Stimulated activated naive B cell treated with anti-CD40 and anti-IgM and Interleukin-4, amounts not matched to agents 10 μg/mL and 1 μg/mL and 100 μg/mL, for 72 hours (primary cell): ENCODE measurements at regions not wholly inside any gene's neighbourhood (a gene's known extent, or its start where the extent isn't known, plus 50 kb on each side); places are given as distances from the start of the nearest gene placed in this dataset.

Experiments used
- ATAC-seq, 2 donors: fragments of 150-1000 bp; cut with Tn5 transposase; replicated peaks; 2 replicates each; pipeline ENCODE4 v1.10.0; 2021; ENCODE audit warnings: moderate library complexity in 1 of 2
- DNase-seq: peaks from one replicate; pipeline ENCODE4 v3.0.0; 2021
- H3K27ac Mint-ChIP-seq: one replicate; pipeline ENCODE4 v1.8.0; 2022; ENCODE audit warnings: mild to moderate bottlenecking, mixed read lengths
- H3K27me3 Mint-ChIP-seq, 2 donors: one replicate each; pipeline ENCODE4 v1.8.0; 2022; ENCODE audit warnings: mixed read lengths in 2 of 2
- H3K36me3 Mint-ChIP-seq, 2 donors: one replicate each; pipeline ENCODE4 v1.8.0; 2022; ENCODE audit warnings: mixed read lengths in 2 of 2, mild to moderate bottlenecking in 1 of 2
- H3K4me1 Mint-ChIP-seq, 2 donors: one replicate each; pipeline ENCODE4 v1.8.0; 2022; ENCODE audit warnings: mixed read lengths in 2 of 2, mild to moderate bottlenecking in 1 of 2
- H3K4me3 Mint-ChIP-seq, 2 donors: one replicate each; pipeline ENCODE4 v1.8.0; 2022; ENCODE audit warnings: mild to moderate bottlenecking in 2 of 2, mixed read lengths in 2 of 2, moderate library complexity in 1 of 2
- H3K9me3 Mint-ChIP-seq, 2 donors: one replicate each; pipeline ENCODE4 v1.8.0; 2022; ENCODE audit warnings: mixed read lengths in 2 of 2, mild to moderate bottlenecking in 1 of 2

GRCh38 chr4:96205143-96205936 lies 365.4 kb downstream of the PDHA2 start:
- Mint-ChIP-seq H3K27me3 (no peaks in the 10 kb centered on the region), H3K4me1 (no peaks in the 10 kb centered on the region), H3K9me3 (peaks cover 0 to 2% of the 10 kb centered on the region in 2 donors), H3K4me3 (no peak overlapping the region), H3K36me3 (no peaks in the 10 kb centered on the region), H3K27ac (no peak overlapping the region)
- no peak for ATAC-seq
- DNase-seq = no peak

GRCh38 chr4:96227515-96227914 lies 387.6 kb downstream of the PDHA2 start:
- no peak overlapping the region for H3K27ac Mint-ChIP-seq
- H3K27me3 Mint-ChIP-seq = no peaks in the 10 kb centered on the region
- no peaks in the 10 kb centered on the region for H3K4me1 Mint-ChIP-seq
- ATAC-seq = no peak
- peaks cover 4% of the 10 kb centered on the region in 2 donors for H3K9me3 Mint-ChIP-seq
- DNase-seq = no peak
- no peak overlapping the region for H3K4me3 Mint-ChIP-seq
- H3K36me3 Mint-ChIP-seq = no peaks in the 10 kb centered on the region

GRCh38 chr4:96228463-96228862 lies 388.6 kb downstream of the PDHA2 start:
- Mint-ChIP-seq H3K9me3 (peaks cover 2 to 4% of the 10 kb centered on the region in 2 donors), H3K27me3 (no peaks in the 10 kb centered on the region), H3K4me1 (no peaks in the 10 kb centered on the region), H3K4me3 (no peak overlapping the region), H3K27ac (no peak overlapping the region), H3K36me3 (no peaks in the 10 kb centered on the region)
- ATAC-seq (no peak), DNase-seq (no peak)

- H3K4me3 Mint-ChIP-seq = no peak overlapping the region
- ATAC-seq = no peak
- H3K9me3 Mint-ChIP-seq = peaks cover 6 to 15% of the 10 kb centered on the region in 2 donors
- no peak for DNase-seq
- H3K27me3 Mint-ChIP-seq = no peaks in the 10 kb centered on the region
- no peak overlapping the region for H3K27ac Mint-ChIP-seq
- no peaks in the 10 kb centered on the region for H3K36me3 Mint-ChIP-seq
- no peaks in the 10 kb centered on the region for H3K4me1 Mint-ChIP-seq
These were observed 400.1 kb downstream of the PDHA2 start for GRCh38 chr4:96240041-96240440.

- no peaks in the 10 kb centered on the region for H3K36me3 Mint-ChIP-seq
- H3K4me1 Mint-ChIP-seq = no peaks in the 10 kb centered on the region
- no peak overlapping the region for H3K4me3 Mint-ChIP-seq
- DNase-seq (no peak), ATAC-seq (no peak)
- H3K9me3 Mint-ChIP-seq = peaks cover under 1 to 6% of the 10 kb centered on the region in 2 donors
- no peak overlapping the region for H3K27ac Mint-ChIP-seq
- no peaks in the 10 kb centered on the region for H3K27me3 Mint-ChIP-seq
These were observed 401.9 kb downstream of the PDHA2 start for GRCh38 chr4:96241819-96242218.

GRCh38 chr4:96247096-96247495 lies 407.2 kb downstream of the PDHA2 start:
- Mint-ChIP-seq H3K27me3 (no peaks in the 10 kb centered on the region), H3K4me1 (no peaks in the 10 kb centered on the region), H3K4me3 (no peak overlapping the region), H3K27ac (no peak overlapping the region), H3K9me3 (peaks cover 8 to 9% of the 10 kb centered on the region in 2 donors), H3K36me3 (no peaks in the 10 kb centered on the region)
- DNase-seq (no peak), ATAC-seq (no peak)

- ATAC-seq (no peak), DNase-seq (no peak)
- H3K27me3 Mint-ChIP-seq = no peaks in the 10 kb centered on the region
- no peaks in the 10 kb centered on the region for H3K36me3 Mint-ChIP-seq
- H3K4me3 Mint-ChIP-seq = no peak overlapping the region
- peaks cover 8 to 10% of the 10 kb centered on the region in 2 donors for H3K9me3 Mint-ChIP-seq
- H3K4me1 Mint-ChIP-seq = no peaks in the 10 kb centered on the region
- no peak overlapping the region for H3K27ac Mint-ChIP-seq
These were observed 408.3 kb downstream of the PDHA2 start for GRCh38 chr4:96248225-96248624.

- H3K36me3 Mint-ChIP-seq = no peaks in the 10 kb centered on the region
- H3K9me3 Mint-ChIP-seq = peaks cover 0 to 4% of the 10 kb centered on the region in 2 donors
- H3K4me1 Mint-ChIP-seq = no peaks in the 10 kb centered on the region
- no peak for DNase-seq
- no peaks in the 10 kb centered on the region for H3K27me3 Mint-ChIP-seq
- no peak for ATAC-seq
- H3K27ac Mint-ChIP-seq = no peak overlapping the region
- H3K4me3 Mint-ChIP-seq = no peak overlapping the region
These were observed 420.3 kb downstream of the PDHA2 start for GRCh38 chr4:96260064-96260682.

- ATAC-seq = no peak
These were observed 422.2 kb downstream of the PDHA2 start for GRCh38 chr4:96262057-96262456.

GRCh38 chr4:96263291-96263690 lies 423.4 kb downstream of the PDHA2 start:
- Mint-ChIP-seq H3K9me3 (peaks cover 0 to 4% of the 10 kb centered on the region in 2 donors), H3K27ac (no peak overlapping the region), H3K36me3 (no peaks in the 10 kb centered on the region), H3K4me3 (no peak overlapping the region), H3K27me3 (no peaks in the 10 kb centered on the region), H3K4me1 (no peaks in the 10 kb centered on the region)
- no peak for DNase-seq
- no peak for ATAC-seq

More at GRCh38 chr4:96262057-96262456, 422.2 kb downstream of the PDHA2 start:
- Mint-ChIP-seq H3K36me3 (no peaks in the 10 kb centered on the region), H3K27ac (no peak overlapping the region), H3K9me3 (peaks cover 0 to 3% of the 10 kb centered on the region in 2 donors), H3K4me1 (no peaks in the 10 kb centered on the region), H3K27me3 (no peaks in the 10 kb centered on the region), H3K4me3 (no peak overlapping the region)
- DNase-seq = no peak

GRCh38 chr4:96264941-96265463 lies 425.1 kb downstream of the PDHA2 start:
- Mint-ChIP-seq H3K27ac (no peak overlapping the region), H3K4me3 (no peak overlapping the region), H3K9me3 (peaks cover 0 to 3% of the 10 kb centered on the region in 2 donors), H3K4me1 (no peaks in the 10 kb centered on the region), H3K27me3 (no peaks in the 10 kb centered on the region), H3K36me3 (no peaks in the 10 kb centered on the region)
- ATAC-seq (no peak), DNase-seq (no peak)

- Mint-ChIP-seq H3K36me3 (no peaks in the 10 kb centered on the region), H3K4me3 (no peak overlapping the region), H3K4me1 (no peaks in the 10 kb centered on the region), H3K27ac (no peak overlapping the region), H3K27me3 (no peaks in the 10 kb centered on the region), H3K9me3 (no peaks in the 10 kb centered on the region)
- ATAC-seq (no peak), DNase-seq (no peak)
These were observed 453.9 kb downstream of the PDHA2 start for GRCh38 chr4:96293806-96294205.

GRCh38 chr4:96295143-96295741 lies 455.3 kb downstream of the PDHA2 start:
- no peak overlapping the region for H3K27ac Mint-ChIP-seq
- no peak overlapping the region for H3K4me3 Mint-ChIP-seq
- no peaks in the 10 kb centered on the region for H3K27me3 Mint-ChIP-seq
- DNase-seq (no peak), ATAC-seq (no peak)
- no peaks in the 10 kb centered on the region for H3K4me1 Mint-ChIP-seq
- H3K36me3 Mint-ChIP-seq = no peaks in the 10 kb centered on the region
- H3K9me3 Mint-ChIP-seq = no peaks in the 10 kb centered on the region

- H3K9me3 Mint-ChIP-seq = no peaks in the 10 kb centered on the region
- H3K27me3 Mint-ChIP-seq = no peaks in the 10 kb centered on the region
- H3K4me3 Mint-ChIP-seq = no peak overlapping the region
- H3K27ac Mint-ChIP-seq = no peak overlapping the region
- no peaks in the 10 kb centered on the region for H3K36me3 Mint-ChIP-seq
- no peak for DNase-seq
- ATAC-seq = no peak
- H3K4me1 Mint-ChIP-seq = no peaks in the 10 kb centered on the region
These were observed 461.8 kb downstream of the PDHA2 start for GRCh38 chr4:96301715-96302114.

GRCh38 chr4:96305030-96305429 lies 465.1 kb downstream of the PDHA2 start:
- no peak overlapping the region for H3K4me3 Mint-ChIP-seq
- H3K9me3 Mint-ChIP-seq = peaks cover 7 to 13% of the 10 kb centered on the region in 2 donors

More at GRCh38 chr4:96305030-96305429, 465.1 kb downstream of the PDHA2 start:
- DNase-seq = no peak
- no peaks in the 10 kb centered on the region for H3K27me3 Mint-ChIP-seq
- no peak overlapping the region for H3K27ac Mint-ChIP-seq
- no peaks in the 10 kb centered on the region for H3K36me3 Mint-ChIP-seq
- ATAC-seq = no peak
- H3K4me1 Mint-ChIP-seq = no peaks in the 10 kb centered on the region
